ENCODE measurements at regions not wholly inside any gene's neighbourhood (a gene's known extent, or its start where the extent isn't known, plus 50 kb on each side); places are given as distances from the start of the nearest gene placed in this dataset.

- no peak for TF ChIP-seq POLR2A (IDR thresholded peaks at IDR 0.05; ENCODE audit: low read depth, low read length)
- no peak for TF ChIP-seq CTCF (conservative IDR thresholded peaks at IDR 0.05; ENCODE audit: low read depth, low read length)
- TF ChIP-seq BHLHE40 (IDR thresholded peaks at IDR 0.05; ENCODE audit: low read depth, low read length), result no peak
- TF ChIP-seq USF2 (IDR thresholded peaks at IDR 0.05; ENCODE audit: low read depth, low read length), result no peak
Observed at GRCh38 chr13:73536865-73537264, 478.1 kb downstream of the KLF5 start.
